Stimulated activated CD4-positive, alpha-beta T cell treated with anti-CD3 and anti-CD28 coated beads, Interleukin-1b, Interleukin-23, amount 100 ng/mL, for 1 hour (primary cell): ENCODE measurements at regions not wholly inside any gene's neighbourhood (a gene's known extent, or its start where the extent isn't known, plus 50 kb on each side); places are given as distances from the start of the nearest gene placed in this dataset.
"Not testable (repeated sequence)": the region's sequence is repeated elsewhere in the genome, so short reads cannot be mapped to it uniquely, and the experiment has no call there.

Source experiments
- DNase-seq, 2 donors: peaks; one replicate each; pipeline ENCODE4 v3.0.0-alpha.2; 2020; ENCODE audit warnings: low read depth in 2 of 2

- no peak for DNase-seq
Observed at GRCh38 chr9:107852891-107853290, 363.3 kb upstream of the KLF4 start.

GRCh38 chr9:107850653-107851052 is 361.1 kb upstream of the KLF4 start:
- DNase-seq, result no peak

- DNase-seq, result no peak
Observed at GRCh38 chr9:107847978-107848964, 358.7 kb upstream of the KLF4 start.

- no peak for DNase-seq
Observed at GRCh38 chr9:107842530-107842929, 353.0 kb upstream of the KLF4 start.

GRCh38 chr9:107841076-107841475 is 351.5 kb upstream of the KLF4 start:
- DNase-seq, result no peak

- DNase-seq, result no peak
Observed at GRCh38 chr9:107839371-107839770, 349.8 kb upstream of the KLF4 start.

GRCh38 chr9:107838766-107839165 is 349.2 kb upstream of the KLF4 start:
- no peak for DNase-seq

- no peak for DNase-seq
Observed at GRCh38 chr9:107836300-107836699, 346.7 kb upstream of the KLF4 start.

GRCh38 chr9:107833295-107833694 is 343.7 kb upstream of the KLF4 start:
- DNase-seq, result no peak

GRCh38 chr9:107832871-107833270 is 343.3 kb upstream of the KLF4 start:
- no peak for DNase-seq

- DNase-seq, result no peak
Observed at GRCh38 chr9:107830479-107830878, 340.9 kb upstream of the KLF4 start.

- no peak for DNase-seq
Observed at GRCh38 chr9:107827884-107828283, 338.3 kb upstream of the KLF4 start.

- DNase-seq, result no peak
Observed at GRCh38 chr9:107827304-107827703, 337.7 kb upstream of the KLF4 start.

- DNase-seq, result not testable (repeated sequence)
Observed at GRCh38 chr9:107826688-107826983, 337.1 kb upstream of the KLF4 start.

GRCh38 chr9:107824556-107824955 is 335.0 kb upstream of the KLF4 start:
- DNase-seq, result no peak

GRCh38 chr9:107819772-107820565 is 330.4 kb upstream of the KLF4 start:
- DNase-seq, result no peak

- not testable (repeated sequence) for DNase-seq
Observed at GRCh38 chr9:107818503-107818829, 328.9 kb upstream of the KLF4 start.

- DNase-seq, result not testable (repeated sequence)
Observed at GRCh38 chr9:107817595-107818502, 328.3 kb upstream of the KLF4 start.

GRCh38 chr9:107816561-107817021 is 327.0 kb upstream of the KLF4 start:
- no peak for DNase-seq

- DNase-seq, result no peak
Observed at GRCh38 chr9:107815782-107816560, 326.4 kb upstream of the KLF4 start.

- no peak for DNase-seq
Observed at GRCh38 chr9:107813287-107813686, 323.7 kb upstream of the KLF4 start.
